HUES6 (cell line): ENCODE measurements at regions not wholly inside any gene's neighbourhood (a gene's known extent, or its start where the extent isn't known, plus 50 kb on each side); places are given as distances from the start of the nearest gene placed in this dataset.

Experiments used
- H3K27ac ChIP-seq: 2 replicates; pipeline ENCODE4 v1.7.0; 2013; ENCODE audit warnings: low read depth, mild to moderate bottlenecking, low read length, inconsistent platforms
- H3K27me3 ChIP-seq: 2 replicates; pipeline ENCODE4 v1.6.1; 2013; ENCODE audit warnings: low read length; ENCODE audit not compliant: control insufficient read depth, insufficient read depth
- H3K36me3 ChIP-seq: 2 replicates; pipeline ENCODE4 v1.6.1; 2013; ENCODE audit warnings: low read length; ENCODE audit not compliant: control insufficient read depth, insufficient read depth
- H3K4me1 ChIP-seq: 2 replicates; pipeline ENCODE4 v1.6.1; 2013; ENCODE audit warnings: low read length; ENCODE audit not compliant: control insufficient read depth, insufficient read depth
- H3K4me3 ChIP-seq: 2 replicates; pipeline ENCODE4 v1.5.1; 2013; ENCODE audit warnings: low read depth, low read length
- H3K9ac ChIP-seq: one replicate; pipeline ENCODE4 v1.6.1; 2013; ENCODE audit warnings: mild to moderate bottlenecking, low read length
- H3K9me3 ChIP-seq: 2 replicates; pipeline ENCODE4 v1.6.1; 2013; ENCODE audit warnings: low read depth, low read length; ENCODE audit not compliant: control insufficient read depth, insufficient read depth

DNA sequence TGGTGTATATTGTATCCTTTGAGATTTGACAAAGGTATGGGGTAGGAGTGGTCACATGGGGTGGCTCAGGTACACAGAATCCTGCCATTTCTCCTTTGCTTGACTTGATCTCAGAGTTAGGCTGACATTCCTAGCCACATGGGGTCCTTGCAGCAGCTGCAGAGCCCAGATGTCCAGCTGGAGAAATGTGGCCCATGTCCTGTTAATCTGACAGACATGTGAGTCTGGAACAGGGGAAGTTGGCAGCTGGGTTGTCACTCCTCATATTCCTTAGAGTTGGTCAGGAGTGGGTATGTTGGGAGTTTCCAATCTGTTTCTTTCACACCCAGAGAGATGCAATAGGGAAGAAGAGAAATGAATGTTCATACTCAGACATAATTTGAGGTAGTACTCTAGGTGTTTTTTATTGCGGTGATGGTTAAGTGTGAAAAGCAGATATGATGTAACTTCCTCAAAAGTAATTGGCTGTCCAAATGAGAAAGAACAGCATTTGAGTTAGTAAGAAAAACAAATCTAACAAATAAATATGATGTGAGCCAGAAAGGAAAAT lies 402.6 kb upstream of the MEIS1 start:
- no peaks in the 10 kb centered on the region for H3K4me1 ChIP-seq
- H3K9ac ChIP-seq: no peak overlapping the region
- H3K4me3 ChIP-seq: no peak overlapping the region
- no peaks in the 10 kb centered on the region for H3K9me3 ChIP-seq
- no peaks in the 10 kb centered on the region for H3K27me3 ChIP-seq
- H3K27ac ChIP-seq: no peak overlapping the region
- no peaks in the 10 kb centered on the region for H3K36me3 ChIP-seq

DNA sequence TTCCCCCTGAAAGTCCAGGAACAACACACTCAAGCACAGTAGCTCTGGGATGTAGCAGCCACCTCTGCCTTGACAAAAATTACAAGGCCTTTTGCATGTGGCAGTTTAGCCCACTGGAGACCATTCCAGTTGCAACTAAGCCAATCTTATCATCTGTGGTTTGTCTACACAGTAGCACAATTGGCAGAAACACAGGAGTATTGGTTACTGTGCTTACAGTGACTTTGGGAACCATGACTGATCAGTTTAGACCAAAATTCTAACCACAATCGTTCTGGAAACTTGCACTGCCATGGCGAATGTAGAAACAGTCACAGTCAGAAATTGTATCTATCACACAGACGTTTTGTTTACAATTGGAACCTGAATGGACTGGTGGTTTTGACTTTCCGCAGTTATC lies 403.7 kb upstream of the MEIS1 start:
- Histone ChIP-seq H3K4me3 (no peak overlapping the region), H3K36me3 (no peaks in the 10 kb centered on the region), H3K9ac (no peak overlapping the region), H3K27ac (no peak overlapping the region), H3K9me3 (no peaks in the 10 kb centered on the region), H3K27me3 (no peaks in the 10 kb centered on the region), H3K4me1 (no peaks in the 10 kb centered on the region)

DNA sequence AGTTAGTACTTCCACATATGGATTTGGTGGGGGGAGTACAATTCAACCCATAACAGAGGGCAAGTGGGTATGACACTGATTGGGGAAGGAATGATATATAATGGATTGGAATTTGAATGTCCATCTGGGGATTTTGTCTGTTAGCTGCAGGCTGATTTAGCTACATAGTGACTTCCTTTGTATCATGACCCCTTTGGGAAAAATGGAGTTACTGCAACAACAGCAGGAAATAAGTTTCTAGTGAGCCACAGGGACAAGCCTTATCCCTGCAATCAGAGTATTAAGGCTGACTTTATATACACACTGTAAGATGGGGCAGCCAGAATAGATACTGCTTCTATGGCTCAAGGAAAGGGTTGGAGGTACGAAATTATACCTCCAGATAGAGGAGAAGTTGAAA lies 404.4 kb upstream of the MEIS1 start:
- no peaks in the 10 kb centered on the region for H3K27me3 ChIP-seq
- no peaks in the 10 kb centered on the region for H3K4me1 ChIP-seq
- no peak overlapping the region for H3K27ac ChIP-seq
- no peaks in the 10 kb centered on the region for H3K36me3 ChIP-seq
- H3K9ac ChIP-seq: no peak overlapping the region
- H3K4me3 ChIP-seq: no peak overlapping the region
- no peaks in the 10 kb centered on the region for H3K9me3 ChIP-seq

DNA sequence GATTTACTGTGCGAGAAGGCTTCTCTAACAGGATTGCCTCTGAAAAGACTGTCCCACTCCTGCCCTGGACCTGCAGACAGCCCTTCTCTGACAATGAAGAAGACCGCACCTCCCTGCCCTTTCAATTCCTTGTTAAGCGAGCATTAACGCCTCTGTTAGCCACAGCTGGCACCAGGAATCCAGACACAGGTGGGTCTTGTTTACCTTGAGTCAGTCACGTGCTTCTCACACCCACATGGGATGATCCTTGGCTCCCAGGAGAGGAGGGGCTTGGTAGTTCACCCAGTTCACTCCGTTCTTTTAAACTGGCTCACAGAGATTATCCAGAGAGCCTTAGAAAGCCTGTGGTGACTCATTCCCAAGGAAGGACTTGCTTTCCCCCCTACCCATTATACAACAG lies 410.5 kb upstream of the MEIS1 start:
- no peaks in the 10 kb centered on the region for H3K27me3 ChIP-seq
- no peak overlapping the region for H3K9ac ChIP-seq
- H3K36me3 ChIP-seq: no peaks in the 10 kb centered on the region
- no peak overlapping the region for H3K4me3 ChIP-seq
- no peaks in the 10 kb centered on the region for H3K9me3 ChIP-seq
- peaks cover 6% of the 10 kb centered on the region; the same call in 1 of the 2 replicates for H3K4me1 ChIP-seq
- no peak overlapping the region for H3K27ac ChIP-seq

DNA sequence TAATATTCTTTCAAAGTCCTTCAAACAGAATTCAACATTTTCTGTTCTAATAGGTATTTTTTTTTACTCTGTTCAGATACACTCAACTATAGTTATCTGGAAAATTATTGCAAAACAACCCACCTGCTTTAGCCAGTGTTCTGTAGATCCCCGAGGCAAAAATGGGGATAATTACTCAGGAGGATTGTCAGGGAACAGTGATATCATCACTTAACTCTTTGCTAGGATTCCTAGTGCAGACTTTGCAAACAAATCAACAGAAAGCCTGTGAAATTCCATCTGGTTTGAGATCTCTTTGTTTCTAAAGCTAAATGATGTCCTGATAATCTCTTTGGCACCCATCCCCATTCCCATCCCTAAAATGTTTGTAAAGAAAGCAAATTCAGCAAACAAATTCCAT lies 413.6 kb upstream of the MEIS1 start:
- Histone ChIP-seq H3K27me3 (no peaks in the 10 kb centered on the region), H3K9ac (no peak overlapping the region)

DNA sequence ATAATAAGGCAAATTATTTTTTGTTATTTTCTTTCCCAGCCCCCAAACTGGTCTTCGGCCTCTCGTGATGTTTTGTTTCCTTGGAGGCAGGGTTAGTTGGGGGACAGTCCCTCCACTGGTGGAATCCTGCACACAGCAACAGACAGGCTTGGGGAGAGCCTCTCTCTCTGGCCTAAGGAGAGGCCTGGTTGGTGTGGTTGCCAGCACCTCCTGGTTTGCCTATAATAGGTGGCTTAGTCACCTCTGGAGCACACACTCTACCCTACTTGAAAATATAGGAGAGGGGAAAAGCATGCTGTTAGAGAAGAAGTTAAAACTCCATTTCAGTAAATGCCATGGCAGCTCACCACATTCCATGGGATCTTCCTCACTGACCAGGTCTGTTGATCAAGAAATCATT lies 417.2 kb upstream of the MEIS1 start:
- Histone ChIP-seq H3K27me3 (no peaks in the 10 kb centered on the region), H3K36me3 (no peaks in the 10 kb centered on the region), H3K27ac (no peak overlapping the region)

More for the DNA sequence above, 413.6 kb upstream of the MEIS1 start:
- H3K36me3 ChIP-seq: no peaks in the 10 kb centered on the region
- H3K9me3 ChIP-seq: no peaks in the 10 kb centered on the region
- H3K4me1 ChIP-seq: peaks cover 6% of the 10 kb centered on the region; the same call in 1 of the 2 replicates
- no peak overlapping the region for H3K27ac ChIP-seq
- no peak overlapping the region for H3K4me3 ChIP-seq

DNA sequence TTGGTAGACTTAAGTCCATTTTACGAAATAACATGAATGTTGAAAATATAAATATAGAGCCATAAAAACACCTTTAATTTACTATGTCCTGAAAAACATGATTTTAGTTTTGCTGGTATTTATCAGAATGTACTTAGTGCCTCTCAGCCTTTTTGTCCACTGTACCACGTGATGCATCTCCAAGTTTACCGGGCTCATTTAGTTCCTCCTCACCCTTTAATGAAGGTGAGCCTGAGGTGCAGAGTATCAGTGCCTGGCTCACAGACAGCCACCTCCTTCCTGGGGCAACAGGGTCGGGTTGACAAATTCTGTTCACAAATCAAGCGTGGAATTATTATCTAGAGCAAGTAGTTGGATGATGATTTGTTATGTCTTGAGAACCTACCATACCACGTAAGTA lies 420.5 kb upstream of the MEIS1 start:
- Histone ChIP-seq H3K36me3 (no peaks in the 10 kb centered on the region), H3K27me3 (no peaks in the 10 kb centered on the region), H3K27ac (no peak overlapping the region), H3K4me3 (no peak overlapping the region), H3K4me1 (no peaks in the 10 kb centered on the region), H3K9me3 (peaks cover 6% of the 10 kb centered on the region; the same call in 1 of the 2 replicates), H3K9ac (no peak overlapping the region)

More for the DNA sequence above, 417.2 kb upstream of the MEIS1 start:
- Histone ChIP-seq H3K9me3 (no peaks in the 10 kb centered on the region), H3K4me3 (no peak overlapping the region), H3K9ac (no peak overlapping the region), H3K4me1 (no peaks in the 10 kb centered on the region)

DNA sequence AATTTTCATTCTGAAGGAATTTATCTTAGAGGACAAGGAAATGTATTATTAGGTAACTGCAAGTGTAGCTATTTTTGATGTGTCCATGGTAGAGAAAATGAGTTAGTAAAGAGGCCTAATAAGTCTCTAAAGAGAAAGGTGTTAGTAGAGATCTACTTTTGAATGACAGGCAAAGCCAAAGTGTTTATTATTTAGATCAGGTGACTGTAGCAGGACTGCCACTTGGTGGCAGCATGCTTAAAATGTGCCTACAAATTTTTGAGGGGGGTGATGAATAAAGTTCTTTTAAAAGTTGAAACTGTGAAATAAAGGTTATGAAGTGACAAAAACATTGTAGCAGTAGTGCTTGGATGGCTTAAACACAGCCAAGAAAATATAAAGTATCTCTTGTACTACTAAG lies 421.5 kb upstream of the MEIS1 start:
- Histone ChIP-seq H3K9me3 (peaks cover 6% of the 10 kb centered on the region; the same call in 1 of the 2 replicates), H3K9ac (no peak overlapping the region), H3K4me1 (no peaks in the 10 kb centered on the region)

DNA sequence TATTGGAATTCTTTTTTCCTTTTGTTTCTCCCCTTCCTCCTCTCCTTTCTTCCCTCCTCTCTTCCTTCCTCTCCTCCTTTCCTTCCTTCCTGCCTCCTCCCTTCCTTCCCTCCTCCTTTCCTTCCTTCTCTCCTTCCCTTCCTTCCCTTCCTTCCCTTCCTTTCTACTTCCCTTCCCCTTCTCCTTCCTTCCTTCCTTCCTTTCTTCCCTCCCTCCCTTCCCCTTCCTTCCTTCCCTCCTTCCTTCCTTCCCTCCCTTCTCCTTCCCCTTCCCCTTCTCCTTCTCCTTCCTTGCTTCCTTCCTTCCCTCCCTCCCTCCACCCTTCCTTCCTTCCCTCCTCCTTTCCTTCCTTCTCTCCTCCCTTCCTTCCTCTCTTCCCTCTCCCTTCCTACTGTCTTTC lies 431.0 kb upstream of the MEIS1 start:
- Histone ChIP-seq H3K27ac (no peak overlapping the region), H3K4me1 (no peaks in the 10 kb centered on the region), H3K9me3 (no peaks in the 10 kb centered on the region), H3K36me3 (no peaks in the 10 kb centered on the region), H3K9ac (no peak overlapping the region), H3K27me3 (no peaks in the 10 kb centered on the region), H3K4me3 (no peak overlapping the region)

More for the DNA sequence above, 421.5 kb upstream of the MEIS1 start:
- H3K4me3 ChIP-seq: no peak overlapping the region
- H3K27me3 ChIP-seq: no peaks in the 10 kb centered on the region
- no peaks in the 10 kb centered on the region for H3K36me3 ChIP-seq
- no peak overlapping the region for H3K27ac ChIP-seq

DNA sequence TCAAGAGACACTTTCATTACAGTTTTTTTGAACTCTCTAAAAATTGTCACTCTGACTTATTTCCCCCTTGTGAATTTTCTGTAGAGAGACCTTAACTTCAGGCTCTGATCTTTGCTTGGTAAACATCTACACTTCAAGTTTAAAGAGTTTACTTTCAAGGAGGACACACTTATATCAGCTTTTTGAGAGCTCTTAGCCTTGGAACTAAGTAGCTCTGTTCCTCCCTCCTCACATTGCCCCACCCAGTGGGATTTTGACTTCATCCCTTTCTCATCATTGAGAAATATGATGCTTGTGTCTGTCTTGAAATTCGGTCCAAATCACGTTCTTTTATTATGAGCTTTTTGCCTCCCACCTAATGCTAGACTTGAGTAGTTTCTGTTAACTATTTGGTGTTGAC lies 433.4 kb upstream of the MEIS1 start:
- no peak overlapping the region for H3K27ac ChIP-seq
- H3K4me3 ChIP-seq: no peak overlapping the region
- H3K4me1 ChIP-seq: no peaks in the 10 kb centered on the region
- no peaks in the 10 kb centered on the region for H3K27me3 ChIP-seq
- H3K9me3 ChIP-seq: no peaks in the 10 kb centered on the region
- no peak overlapping the region for H3K9ac ChIP-seq
- H3K36me3 ChIP-seq: no peaks in the 10 kb centered on the region

DNA sequence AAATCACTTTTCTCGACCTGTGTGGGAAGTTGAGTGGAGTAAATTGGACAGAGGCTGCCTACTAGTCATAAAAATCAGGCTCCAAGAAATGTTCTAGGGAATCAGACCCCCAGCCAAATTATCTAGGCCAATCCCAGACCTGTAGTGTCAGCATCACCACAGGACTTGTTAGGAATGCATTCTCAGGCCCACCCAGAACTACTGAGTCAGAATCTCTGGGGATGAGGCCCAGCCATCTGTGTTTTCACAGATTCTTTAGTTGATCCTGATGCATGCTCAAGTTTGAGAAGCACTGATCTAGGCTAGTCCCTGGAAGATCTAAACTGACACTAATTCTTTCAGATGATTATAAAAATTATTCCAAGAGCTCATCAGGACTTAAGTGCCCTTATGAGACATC lies 434.0 kb upstream of the MEIS1 start:
- Histone ChIP-seq H3K36me3 (no peaks in the 10 kb centered on the region), H3K9me3 (no peaks in the 10 kb centered on the region), H3K9ac (no peak overlapping the region), H3K27me3 (no peaks in the 10 kb centered on the region), H3K4me3 (no peak overlapping the region), H3K4me1 (no peaks in the 10 kb centered on the region), H3K27ac (no peak overlapping the region)

DNA sequence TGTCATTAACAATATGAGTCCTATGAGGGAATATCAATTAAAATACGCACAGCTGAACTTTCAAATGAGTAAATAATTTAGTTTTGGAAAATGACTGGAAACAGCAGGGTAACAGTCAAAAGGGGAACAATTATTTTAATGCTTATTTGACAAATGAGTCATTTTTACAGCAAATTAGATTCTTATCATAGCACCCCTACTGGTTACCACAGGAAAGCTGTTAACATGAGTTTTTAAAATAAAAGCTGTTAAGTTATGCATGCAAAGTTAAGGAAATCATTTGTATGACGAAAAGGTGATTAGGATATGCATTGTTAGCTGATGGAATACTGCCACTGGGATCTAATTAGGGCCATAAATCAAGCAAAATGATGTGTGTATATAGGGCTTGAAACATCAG lies 435.1 kb upstream of the MEIS1 start:
- Histone ChIP-seq H3K9me3 (no peaks in the 10 kb centered on the region), H3K4me3 (no peak overlapping the region), H3K27me3 (no peaks in the 10 kb centered on the region), H3K9ac (no peak overlapping the region), H3K4me1 (no peaks in the 10 kb centered on the region), H3K36me3 (no peaks in the 10 kb centered on the region), H3K27ac (no peak overlapping the region)
